ENCODE measurements at regions not wholly inside any gene's neighbourhood (a gene's known extent, or its start where the extent isn't known, plus 50 kb on each side); places are given as distances from the start of the nearest gene placed in this dataset.
"Not testable (repeated sequence)": the region's sequence is repeated elsewhere in the genome, so short reads cannot be mapped to it uniquely, and the experiment has no call there.

GRCh38 chr13:81597101-81597500 is 1256.2 kb upstream of the SPRY2 start:
- DNase-seq, result no peak

DNA sequence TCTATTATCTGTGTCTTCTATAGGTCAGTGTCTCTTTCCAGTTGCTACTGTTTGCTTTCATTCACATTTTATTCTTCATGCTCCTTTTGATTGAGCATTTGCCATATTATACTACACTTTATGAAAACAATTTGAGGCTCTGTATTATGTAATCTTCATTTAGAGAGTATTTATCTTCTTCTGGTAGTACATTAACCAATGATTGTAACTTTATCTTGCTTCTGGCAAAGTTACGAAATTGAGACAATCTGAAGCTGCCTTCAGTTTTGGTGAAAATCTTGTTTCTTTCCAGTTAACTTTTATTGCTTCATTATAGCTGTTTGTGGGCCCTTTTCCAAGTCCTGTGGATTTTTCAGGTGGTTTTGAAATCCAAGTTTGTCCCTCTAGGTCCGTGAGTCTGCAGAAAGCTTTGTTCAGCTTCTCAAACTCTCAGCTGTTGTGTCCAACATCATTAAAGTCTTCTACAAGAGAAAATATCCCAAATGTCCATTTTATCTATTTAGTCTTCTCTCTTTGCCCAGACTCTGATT is 1255.4 kb upstream of the SPRY2 start:
- no peak for DNase-seq

- DNase-seq, result no peak
These were observed 1250.7 kb upstream of the SPRY2 start for GRCh38 chr13:81591528-81592220.

DNA sequence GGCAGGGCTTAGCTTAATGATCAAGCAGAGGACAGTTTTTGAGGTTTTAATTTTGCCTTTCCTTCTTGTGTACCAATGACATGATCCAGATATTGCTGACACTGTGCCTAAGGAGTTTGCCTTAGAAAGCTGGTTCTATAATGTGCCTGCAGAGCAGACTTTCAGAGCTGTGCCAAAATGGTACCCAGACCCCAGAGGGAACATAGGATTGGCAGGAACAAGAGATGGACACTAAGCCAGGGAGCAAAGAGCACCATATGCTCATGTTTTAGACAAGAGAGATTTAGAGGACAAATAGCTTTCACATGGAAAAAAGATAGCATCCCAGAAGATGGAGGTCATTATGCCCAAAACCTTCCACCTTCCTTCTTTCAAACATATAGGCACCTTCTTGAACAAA is 1241.5 kb upstream of the SPRY2 start:
- DNase-seq, result no peak

DNA sequence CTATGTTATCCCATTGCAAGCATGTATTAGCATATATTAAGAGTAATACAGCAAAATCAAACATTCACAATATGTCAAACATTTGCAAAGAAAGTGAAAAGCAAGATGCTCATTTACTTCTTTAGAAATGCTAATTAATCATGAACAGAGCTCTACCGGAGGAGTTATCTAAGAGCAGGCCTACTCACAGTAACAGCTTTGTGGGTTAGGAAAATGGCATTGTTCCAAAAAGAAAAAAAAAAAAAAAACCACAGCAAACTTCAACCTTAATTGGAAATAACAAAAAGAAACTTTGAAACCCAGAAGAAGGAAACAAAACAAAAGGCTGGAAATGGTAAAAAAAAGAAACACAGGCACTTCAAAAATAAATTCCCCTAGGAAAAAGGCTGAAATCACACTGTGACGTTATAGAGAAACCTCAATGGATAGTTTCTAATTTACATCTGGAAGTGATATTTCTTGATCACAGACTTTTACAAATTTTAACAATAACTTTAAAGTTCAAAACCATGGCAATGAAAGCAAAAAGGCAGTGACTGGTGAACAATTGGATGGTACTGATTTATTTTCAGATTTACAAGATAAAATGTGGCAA is 1236.8 kb upstream of the SPRY2 start:
- DNase-seq, result no peak

- no peak for DNase-seq
These were observed 1227.9 kb upstream of the SPRY2 start for GRCh38 chr13:81568824-81569223.

DNA sequence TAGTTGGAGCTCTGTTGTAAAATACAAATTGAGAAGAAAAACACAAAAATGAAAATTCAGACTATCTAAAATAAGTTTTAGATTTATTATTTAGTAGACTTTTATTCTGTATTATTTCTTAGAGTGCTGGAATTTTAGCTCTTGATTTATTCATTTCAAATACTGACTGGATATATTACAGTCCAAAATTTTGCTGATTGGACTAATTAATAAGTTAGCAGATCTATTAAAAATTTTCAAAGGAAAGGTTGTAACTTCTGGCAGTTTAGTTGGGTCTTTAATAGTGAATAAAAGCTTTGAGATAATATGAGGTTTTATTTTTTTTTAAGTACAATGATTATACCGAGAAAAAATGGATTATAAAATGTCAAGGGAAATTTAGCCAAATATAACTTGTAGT is 1224.9 kb upstream of the SPRY2 start:
- no peak for DNase-seq

DNA sequence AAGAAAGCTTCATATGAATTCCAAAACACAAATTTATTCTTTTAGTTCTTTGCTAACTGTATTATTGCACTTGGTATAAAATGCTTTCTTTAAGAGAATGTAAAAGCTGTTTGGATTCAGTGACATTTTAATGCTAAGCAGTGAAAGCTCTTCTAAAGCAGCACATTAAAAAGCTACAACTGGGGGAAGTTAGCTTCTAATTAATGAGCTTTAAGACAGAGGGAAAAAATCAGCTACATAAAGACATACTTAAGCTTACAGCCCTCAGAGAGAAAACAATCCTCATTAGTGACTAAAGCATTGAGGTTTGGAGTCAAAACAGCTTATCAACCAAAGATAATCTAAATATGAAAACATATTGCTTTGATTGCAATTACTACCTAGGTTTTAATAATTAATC is 1222.2 kb upstream of the SPRY2 start:
- no peak for DNase-seq

GRCh38 chr13:81562598-81562997 is 1221.7 kb upstream of the SPRY2 start:
- no peak for DNase-seq

DNA sequence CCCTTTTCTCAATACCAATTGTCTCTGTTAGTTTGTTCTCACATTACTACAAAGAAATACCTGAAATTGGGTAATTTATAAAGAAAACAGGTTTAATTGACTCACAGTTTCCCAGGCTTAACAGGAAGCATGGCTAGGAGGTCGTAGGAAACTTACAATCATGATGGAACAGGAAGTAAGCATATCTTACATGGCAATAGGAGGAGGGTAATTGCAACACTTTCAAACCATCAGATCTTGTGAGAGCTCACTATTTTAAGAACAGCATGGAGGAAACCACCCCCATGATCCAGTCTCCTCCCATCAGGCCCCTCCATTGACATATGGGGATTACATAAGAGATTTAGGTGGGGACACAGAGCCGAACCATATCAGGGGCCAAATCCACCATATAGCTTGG is 1210.1 kb upstream of the SPRY2 start:
- DNase-seq, result peak; percentile 9 to 40

GRCh38 chr13:81546294-81546693 is 1205.4 kb upstream of the SPRY2 start:
- not testable (repeated sequence) for DNase-seq

GRCh38 chr13:81540777-81541176 is 1199.9 kb upstream of the SPRY2 start:
- peak; percentile 9 to 12 for DNase-seq

DNA sequence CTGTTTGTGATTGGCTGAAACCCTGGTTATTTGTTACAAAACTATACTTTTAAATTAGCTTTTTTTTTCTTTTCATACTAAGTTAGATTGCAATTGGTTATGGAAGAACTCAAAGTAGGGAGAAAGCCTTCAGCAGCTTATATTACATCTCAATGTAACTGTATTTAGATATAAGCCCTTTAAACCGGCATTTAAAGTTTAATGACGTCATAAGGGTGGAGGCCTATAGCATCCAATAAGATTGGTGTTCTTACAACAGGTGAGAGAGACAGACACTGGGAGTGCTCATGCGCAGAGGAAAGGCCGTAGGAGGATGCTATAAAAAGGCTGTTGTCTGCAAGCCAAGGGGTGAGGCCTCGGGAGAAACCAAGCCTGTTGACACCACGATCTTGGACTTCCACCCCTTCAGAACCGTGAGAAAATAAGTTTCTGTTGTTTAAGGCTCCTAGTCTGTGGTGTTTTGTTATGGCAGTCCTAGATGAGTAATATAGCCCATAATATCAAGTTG is 1198.8 kb upstream of the SPRY2 start:
- DNase-seq, result no peak

DNA sequence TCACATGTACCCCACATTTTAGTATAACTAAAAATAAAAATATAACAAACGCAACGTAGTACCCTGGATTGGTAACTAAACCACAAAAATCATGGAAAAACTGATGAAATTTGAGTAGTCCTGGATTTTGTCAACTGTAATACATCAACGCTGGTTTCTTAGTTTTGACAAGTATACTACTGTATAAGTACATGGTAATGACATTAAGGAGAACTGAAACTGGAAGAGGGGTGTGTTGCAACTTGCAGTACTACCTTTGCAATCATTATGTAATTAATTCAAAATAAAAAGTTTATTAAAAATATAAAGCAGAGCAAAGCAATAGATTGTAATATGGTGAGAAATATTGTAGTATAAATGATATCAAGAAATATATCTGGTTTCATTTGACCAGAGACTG is 1158.0 kb upstream of the SPRY2 start:
- DNase-seq, result no peak

- no peak for DNase-seq
These were observed 1152.2 kb upstream of the SPRY2 start for GRCh38 chr13:81493144-81493543.

DNA sequence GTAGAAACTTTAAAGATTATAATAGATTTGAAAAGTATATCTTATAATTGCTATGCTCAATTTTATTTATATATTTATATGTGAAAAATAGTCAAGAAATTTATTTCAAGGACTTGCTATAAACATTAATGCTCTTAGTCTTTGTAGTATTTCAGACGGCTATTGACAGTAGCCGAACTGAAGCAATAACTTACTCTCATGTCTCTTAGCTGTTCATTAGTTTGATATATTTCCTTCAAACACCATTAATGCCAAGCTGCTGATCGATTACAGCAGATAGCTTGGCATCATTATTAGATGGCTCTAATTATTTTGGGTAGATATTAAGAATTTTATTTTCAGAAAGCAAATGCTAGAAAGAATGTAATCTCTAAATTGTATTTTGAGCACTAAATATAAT is 1151.5 kb upstream of the SPRY2 start:
- DNase-seq, result no peak

DNA sequence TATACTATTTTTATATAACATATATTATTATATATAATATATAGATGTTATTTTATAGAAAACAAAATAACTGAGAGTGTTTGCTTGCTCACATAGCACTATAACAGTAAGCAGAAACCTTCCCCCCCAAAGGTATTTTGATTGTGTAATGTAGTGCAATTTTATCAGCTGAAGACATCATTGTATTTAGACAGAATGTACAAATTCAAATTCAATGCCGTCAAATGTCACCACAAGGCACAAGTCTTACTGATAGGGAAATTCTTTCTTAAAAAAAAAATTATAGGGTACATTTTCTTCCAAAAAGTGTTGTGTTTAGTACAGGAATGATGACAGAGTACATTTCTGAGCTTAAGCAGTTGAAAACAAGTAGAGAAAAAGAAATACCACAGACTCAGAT is 1147.1 kb upstream of the SPRY2 start:
- no peak for DNase-seq

GRCh38 chr13:81487151-81487550 is 1146.2 kb upstream of the SPRY2 start:
- DNase-seq, result peak; percentile 12 to 26

GRCh38 chr13:81480634-81481033 is 1139.7 kb upstream of the SPRY2 start:
- DNase-seq, result no peak

DNA sequence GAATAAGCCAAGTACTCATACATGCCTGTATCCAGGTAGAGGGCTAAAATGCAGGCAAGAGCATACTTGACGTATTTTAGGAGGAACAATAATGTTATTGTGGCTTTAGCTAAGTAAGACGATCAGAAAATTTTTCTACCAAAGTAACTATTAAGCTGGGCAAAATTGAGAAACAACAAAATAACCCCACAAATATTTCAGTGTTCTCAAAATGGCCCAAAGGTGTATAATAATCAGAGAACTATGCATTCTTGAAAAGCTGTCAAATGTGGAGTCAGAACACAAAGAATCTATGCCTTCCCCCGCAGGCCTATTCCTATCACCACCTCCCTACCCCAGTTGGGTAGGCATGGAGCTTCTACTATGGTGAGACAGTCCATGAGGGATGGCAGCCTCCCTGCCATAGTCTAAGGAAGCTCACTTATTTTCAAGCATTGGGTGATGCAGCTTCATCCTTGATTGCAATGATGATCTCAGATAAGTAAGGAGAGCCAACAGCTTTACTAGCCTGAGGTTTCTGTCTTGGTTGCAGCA is 1132.5 kb upstream of the SPRY2 start:
- no peak for DNase-seq

DNA sequence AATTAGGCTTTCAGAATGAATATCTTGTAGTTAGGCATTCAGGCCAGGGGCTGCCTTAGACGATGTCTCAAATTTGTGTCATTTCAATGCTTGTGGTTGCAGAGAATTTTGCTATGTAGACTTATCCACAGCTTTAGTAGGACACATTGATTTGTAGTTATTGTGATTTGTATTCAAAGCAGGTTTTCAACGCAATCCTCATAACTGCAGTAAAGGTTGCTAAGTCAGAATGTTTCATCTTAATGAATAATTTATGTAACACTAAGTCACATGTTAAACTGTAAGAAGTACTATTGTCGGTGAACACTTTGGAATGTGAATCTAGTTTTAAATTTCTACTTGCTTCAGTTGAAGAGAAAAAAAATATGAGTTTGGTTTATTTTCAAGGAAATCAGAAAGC is 1117.2 kb upstream of the SPRY2 start:
- DNase-seq, result no peak

- DNase-seq, result no peak
These were observed 1105.5 kb upstream of the SPRY2 start for GRCh38 chr13:81446441-81446840.

- DNase-seq, result no peak
These were observed 1102.0 kb upstream of the SPRY2 start for GRCh38 chr13:81442904-81443303.

DNA sequence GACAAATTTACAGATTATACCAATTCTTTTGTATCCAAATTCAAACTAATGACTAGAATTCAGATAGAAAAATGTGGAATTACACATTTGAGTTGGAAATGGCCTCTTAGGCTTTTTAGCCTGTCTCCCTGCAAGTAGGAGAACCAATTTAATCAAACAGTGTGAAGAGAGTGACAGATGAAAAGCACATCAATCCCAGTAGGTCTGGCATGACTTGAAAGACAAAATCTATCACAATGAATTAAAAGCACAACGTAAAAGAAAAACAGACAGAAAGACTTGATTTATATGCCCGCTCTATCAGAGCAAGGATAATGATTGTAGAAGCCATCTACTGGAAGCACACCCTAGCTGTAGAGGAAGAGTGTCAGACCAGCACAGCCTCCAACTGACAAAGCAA is 1084.4 kb upstream of the SPRY2 start:
- no peak for DNase-seq

All from AML-193 (cell line).